Pons (tissue), 1 donor: ENCODE measurements at regions not wholly inside any gene's neighbourhood (a gene's known extent, or its start where the extent isn't known, plus 50 kb on each side); places are given as distances from the start of the nearest gene placed in this dataset.
"Not testable (repeated sequence)": the region's sequence is repeated elsewhere in the genome, so short reads cannot be mapped to it uniquely, and the experiment has no call there.

Experiments
- DNase-seq: peaks from one replicate; pipeline ENCODE4 v3.0.0-alpha.2; 2016; ENCODE audit warnings: low spot score

DNA sequence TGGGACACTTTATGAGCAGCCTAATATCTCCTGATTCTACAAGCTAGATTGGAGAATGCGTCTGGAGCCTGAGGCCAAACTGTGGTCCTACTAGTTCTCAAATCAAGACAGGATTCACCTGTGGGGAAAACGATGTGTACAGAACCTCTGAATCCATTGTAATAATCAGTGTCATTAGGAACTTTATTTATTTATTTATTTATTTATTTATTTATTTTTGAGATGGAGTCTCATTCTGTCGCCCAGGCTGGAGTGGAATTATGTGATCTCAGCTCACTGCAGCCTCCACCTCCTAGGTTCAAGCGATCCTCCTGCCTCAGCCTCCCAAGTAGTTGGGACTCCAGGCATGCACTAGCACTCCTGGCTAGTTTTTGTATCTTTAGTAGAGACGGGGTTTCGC lies 52.6 kb upstream of the KIF26B start:
- DNase-seq: not testable (repeated sequence)

DNA sequence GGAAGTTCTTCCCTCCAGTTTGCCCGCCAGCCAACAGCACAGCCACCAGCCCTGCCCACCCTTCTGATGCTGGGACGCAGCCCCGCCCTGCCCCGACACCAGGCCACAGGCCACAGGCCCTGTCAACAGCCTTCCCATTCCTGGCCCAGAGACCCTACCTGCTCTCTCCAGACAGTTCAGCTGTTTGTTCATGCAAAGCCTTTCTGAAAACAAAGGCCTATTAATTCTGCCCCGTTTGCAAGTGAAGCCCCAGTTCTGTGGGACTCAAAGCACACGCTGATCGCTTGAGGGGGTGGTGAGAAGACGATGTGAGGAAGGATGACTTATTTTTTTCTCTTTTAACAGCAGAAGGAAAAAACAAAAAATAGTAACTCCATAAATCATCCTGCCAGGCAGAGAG lies 55.4 kb upstream of the KIF26B start:
- peak; percentile 76 for DNase-seq

DNA sequence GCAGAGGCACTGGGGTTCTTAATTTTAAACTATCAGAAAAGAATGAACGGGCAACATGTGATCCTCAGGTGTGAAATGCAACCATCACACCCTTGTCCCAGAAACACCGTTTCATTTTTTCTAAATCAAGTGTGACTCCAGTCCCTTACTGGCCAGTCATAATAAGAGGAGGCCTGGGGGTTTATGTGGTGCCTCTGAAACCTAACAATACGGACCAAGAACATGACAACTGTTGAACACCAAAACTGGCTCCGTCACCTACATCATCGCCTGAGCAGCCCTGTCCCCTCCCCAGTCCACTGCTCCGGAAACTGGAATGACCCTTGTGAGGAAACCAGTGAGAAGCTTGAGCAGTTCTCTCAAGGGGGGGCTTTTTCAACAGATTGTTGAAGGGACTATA lies 55.9 kb upstream of the KIF26B start:
- DNase-seq: no peak

DNA sequence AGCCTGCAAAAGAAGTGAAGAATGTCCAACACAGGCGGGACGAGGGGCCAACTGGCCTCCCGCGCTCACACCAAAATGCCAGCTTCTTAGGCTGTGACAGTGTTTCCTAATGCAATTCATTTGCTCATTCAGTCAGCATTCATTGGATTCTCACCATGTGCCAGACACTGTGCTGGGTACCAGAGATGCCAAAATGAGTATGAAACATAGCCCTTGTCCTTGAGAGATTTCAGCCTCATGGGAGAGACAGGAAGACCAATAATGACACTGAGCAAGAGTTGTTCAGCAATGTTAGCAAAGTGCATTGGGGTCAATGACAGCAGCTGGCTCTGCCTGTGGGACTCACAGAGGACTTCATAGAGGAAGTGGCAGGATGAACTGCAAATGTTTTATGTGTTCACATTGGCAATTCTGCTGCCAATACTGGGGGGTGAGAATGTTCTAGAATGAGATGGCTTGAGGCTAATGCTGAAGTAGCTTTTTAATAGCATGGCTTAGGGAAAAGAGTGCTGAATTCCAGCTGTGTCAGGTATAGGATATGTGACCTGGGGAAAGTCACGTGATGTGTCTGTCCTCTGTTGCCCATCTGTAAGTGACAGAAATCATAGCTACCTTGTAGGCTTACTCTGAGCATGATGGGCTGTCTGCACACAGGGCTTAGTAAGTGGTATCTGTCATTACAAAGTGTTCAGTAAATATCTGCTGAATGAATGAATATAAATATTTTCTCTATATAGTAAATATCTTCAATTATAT lies 58.3 kb upstream of the KIF26B start:
- peak; percentile 77 for DNase-seq

DNA sequence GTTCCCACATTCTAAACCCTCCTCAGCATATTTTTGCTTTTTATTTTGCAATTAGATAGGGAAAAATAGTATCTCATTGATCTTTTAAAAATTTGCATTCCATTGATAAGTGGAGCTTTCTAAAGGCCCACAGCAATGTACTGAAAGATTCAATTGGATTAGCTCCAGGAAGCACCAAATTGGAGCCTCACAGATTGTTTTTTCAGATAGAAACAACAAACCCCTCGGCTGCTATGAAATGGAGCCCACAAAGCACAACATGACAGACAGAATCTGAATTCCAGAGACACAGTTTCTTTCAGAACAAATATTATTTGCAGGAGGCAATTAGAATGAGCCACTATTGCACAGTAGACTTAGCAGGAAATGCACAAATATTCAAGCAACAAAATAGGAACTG lies 58.9 kb upstream of the KIF26B start:
- DNase-seq: no peak

DNA sequence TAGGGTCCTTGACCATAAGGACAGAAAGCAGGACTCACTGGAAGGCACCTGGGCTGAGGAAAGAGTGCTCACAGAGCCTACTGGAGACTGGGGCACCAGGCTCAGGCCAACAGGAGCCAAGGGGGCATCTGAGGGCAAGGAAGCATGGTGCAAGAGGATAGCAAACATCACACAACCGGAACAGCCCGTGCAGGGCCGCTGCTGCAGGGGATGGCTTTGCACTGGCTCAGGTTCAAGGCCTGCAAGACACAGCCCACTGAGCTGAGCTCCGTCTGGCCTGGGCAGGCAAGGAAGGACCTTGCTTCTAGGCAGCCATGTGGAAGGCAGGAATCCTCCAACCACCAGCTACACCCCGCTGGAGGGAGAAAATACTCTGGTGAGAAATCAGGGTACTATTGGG lies 59.8 kb upstream of the KIF26B start:
- no peak for DNase-seq

DNA sequence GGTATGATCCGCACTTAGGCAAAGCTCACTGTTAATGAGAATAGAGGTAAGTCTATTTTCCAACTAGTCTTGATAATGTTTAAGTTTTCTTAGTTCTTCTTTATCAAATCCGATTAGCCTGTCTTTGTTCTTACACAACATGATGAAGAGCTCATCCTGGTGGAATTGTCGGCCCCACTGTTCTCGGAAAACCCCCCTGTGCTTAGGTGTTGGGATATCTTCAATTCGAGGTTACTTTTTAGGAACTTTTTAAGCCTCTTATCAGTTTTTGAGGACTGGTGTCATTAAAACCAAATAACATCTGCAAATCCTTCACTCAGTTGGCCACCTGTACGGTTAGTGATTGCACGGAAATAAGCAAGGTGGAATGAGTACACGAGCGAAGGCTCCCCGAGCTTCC lies 60.7 kb upstream of the KIF26B start:
- DNase-seq: no peak

DNA sequence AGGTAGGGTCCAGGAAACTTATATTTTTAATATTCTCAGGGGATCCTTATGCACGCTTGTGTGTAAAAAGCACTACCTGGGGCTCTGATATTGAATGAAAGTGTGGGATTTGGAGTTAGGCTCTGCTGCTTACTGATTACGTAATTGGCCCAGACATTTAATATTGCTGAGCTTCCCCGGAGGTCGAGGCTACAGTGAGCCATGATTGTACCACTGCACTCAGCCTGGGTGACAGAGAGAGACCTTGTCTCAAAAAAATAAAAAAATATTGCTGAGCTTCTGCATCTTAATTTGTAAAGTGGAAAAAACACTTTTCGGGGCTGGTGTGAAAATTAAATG lies 62.2 kb upstream of the KIF26B start:
- no peak for DNase-seq

DNA sequence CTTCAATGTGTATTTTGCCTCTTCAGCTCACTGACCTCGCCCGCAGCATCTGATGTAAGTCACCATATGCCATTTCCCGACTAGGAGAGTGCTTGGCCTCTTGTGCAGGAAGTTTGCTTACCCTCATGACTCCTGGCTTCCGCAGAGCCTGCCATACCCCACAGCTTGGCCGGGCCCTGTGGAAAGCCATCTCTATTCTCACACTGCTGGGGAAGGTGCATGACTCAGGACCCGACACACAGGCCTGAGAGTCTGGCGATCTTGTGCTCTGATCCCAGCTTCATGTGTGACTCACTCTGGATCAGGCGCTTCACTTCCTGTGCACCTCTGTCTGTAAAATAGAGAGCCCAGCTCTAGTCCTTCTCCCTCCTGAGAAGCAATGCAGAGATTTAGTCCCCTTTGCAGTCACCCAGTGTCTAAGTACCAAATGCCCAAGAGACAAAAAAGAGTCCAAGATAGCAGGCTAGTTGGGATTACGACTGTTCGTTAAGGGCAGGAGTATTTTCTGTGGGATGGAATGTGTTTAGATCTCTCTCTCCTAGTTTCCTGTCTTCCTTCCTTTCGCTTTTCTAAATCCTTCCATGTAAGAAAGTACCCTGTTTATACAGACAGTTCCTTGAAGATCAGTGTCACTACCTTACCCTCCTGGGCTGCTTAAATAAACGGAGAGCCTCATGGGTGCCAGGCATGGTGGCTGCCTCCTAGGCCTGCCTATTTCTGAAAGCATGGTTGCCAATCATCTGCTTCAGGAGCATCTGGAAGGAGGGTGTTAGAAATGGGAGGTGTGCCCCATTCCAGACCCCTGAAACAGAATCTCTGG lies 62.8 kb upstream of the KIF26B start:
- no peak for DNase-seq

DNA sequence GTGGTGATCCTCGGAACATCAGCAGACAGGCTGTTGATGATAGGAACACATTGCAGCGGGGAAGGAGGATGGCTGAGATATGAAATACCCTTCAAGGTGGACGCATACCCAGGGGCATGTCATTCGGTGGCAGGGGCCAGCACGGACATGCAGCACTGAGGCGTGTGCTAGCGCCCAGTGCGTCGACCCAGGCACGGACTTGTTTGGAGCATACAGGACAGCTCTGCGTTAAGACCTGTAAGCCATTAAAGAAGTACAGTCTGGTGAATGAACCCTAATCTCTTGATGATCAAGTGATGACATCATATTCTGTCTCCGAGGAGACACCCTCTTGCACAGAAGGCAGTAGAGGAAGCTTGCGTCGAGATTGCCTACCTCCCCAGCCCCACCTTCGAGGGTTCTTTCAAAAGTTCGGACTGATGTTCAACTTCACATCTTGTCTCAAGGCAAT lies 63.6 kb upstream of the KIF26B start:
- no peak for DNase-seq

DNA sequence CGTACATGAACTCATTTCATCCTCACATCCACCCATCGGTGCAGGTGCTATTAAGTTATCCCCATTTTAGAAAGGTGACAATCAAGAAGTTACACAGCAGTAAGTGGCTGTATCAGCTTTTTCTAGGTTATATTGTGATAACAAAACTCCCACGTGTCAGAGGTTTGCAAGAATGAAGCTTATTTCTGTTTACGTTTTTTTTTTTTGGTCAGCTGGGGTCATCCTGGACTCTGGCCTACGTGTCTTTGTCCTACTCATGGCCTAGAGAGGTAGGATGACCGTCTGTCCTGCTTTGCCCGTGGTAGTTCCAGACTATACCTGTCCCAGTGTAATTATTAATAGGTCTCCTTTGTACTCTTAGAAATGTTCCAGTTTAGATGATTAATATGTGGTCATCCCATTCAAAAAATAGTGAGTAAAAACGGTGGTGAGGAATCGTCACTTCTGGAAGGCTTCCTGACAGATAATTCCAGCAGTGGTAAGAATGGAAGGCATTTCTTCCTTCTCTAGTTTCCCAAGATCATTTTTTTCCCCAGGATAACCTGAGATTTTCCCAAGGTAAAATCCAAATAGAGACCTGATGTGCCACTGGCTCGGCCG lies 64.2 kb upstream of the KIF26B start:
- DNase-seq: no peak

DNA sequence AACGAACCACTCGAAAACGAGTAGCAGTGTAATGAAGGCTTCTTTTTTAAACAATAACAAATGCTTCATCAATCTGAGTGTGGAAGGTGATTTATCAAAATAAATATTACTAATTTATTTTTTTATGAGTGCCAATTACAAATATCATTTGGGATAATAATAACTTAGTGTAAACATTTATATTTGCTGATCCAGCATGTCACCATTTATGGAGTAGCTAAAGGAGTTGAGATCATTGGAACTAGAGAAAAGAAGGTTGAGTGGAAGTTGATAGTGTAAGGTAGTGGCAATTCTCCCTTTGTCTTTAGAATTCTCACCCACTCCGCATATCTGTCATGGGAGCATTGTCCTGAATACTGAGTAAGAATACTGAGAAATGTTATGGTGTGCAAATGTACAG lies 67.1 kb upstream of the KIF26B start:
- DNase-seq: no peak

DNA sequence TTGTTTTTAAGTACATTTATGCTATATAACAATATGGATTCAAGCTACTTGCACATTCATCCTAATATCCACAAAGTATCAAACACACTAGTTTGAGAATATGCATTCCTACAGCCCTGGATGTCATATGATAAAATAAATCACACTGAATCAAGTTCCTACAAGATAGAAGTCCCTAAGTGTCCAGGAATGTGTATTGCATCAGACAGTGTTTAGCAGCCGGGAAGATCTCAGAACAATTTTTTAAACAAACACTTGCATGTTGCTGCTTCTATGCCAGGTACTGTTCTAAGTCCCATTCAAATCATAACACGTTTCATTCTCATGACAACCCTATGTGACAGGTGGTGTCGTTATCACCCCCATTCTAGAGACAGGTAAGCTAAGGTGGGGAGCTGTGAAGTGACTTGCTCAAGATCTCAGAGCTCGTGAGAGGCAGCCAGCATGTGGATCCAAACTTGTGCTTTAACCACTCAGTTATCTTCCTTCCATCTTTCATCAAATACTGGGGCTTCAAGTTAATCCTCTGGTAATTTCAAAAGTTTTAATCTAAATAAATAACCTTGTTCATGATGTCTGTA lies 68.3 kb upstream of the KIF26B start:
- no peak for DNase-seq

DNA sequence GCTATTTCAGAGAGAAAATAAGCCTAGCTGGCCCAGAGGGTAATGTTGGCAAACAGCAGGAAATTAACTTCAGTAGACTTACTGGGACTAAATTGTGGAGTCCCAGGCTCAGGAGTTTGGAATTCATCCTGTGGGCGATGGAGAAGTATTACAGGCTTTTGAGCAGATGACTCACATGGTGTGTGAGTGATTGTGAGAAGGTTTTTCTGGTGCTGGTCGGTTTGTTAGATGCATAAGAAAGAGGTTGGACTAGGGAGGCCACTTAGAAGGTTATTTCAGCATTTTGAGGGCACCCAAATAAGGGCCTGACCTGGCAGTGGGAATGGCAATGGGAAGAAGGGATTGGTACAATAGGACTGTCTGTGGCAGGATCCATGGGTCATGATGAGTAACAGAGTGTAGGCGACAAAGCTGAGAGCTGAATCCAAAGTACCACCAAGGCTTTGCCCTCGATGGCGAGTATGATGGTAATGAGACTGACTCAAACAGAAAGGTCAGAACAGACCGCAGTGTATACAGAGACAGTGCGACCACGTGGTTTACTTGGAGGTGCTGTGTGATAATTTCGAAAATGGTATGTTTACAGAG lies 69.2 kb upstream of the KIF26B start:
- DNase-seq: no peak

DNA sequence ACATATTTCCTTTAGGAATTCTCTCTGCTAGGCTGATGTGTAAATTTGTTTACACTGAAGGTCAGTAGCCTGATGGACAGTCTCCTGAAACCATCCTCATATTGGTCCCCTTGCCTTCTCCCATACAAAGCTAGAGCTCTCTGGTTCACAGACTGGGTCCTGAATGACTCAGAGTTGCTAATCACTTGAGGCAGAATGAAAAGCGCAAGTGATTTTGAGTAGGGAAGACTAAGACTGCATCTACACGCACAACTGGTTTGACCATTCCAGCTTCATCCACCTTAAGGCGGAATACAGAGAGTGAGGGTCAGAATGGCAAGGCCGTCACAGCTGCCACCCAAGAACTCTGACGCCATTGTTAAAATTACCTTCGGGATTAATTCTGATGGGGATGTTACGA lies 70.2 kb upstream of the KIF26B start:
- no peak for DNase-seq

DNA sequence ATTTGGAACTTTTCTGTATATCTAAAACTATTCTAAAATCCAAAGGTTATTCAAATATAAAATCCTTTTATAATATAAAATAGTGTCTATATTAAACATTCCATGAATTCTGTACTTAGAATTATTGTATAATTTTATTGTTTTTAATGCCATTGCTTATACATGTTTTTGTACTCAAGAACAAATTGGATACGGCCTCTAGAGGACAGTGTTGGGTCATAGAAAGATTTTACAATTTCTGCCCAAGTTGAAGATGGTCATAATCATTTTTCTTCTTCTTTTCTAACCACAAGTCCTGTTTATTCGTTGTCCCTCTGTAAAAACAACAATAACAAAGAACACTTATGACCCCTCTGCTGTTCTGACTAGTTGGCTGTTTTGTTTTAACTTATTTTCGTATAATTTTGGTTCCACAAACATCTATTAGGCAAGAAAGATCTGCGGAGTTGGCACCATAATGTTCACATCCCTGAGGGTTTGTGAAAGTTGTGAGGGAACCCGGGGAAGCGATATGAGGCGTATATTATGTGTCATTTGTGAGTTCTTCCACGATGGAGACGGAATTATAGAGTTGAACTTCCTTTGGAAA lies 75.7 kb upstream of the KIF26B start:
- peak; percentile 64 for DNase-seq

DNA sequence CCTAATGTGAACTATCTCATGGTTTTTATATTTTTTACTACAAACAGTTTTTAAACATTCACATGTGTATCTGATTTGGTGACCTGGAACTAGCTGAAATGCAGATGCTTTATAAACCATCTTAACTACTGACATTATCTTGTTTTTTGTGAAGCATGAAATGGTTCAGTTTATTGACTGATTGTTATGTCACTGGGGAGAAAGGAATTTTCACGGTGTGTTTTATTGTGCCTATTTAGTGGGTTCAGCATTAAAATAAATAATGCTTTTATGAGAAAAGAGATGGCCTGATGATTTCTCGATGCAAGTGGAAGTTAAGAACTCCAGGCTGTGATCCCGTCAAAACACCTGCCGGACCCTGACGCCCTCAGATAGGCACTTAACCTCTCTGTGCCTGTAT lies 79.9 kb upstream of the KIF26B start:
- DNase-seq: no peak

DNA sequence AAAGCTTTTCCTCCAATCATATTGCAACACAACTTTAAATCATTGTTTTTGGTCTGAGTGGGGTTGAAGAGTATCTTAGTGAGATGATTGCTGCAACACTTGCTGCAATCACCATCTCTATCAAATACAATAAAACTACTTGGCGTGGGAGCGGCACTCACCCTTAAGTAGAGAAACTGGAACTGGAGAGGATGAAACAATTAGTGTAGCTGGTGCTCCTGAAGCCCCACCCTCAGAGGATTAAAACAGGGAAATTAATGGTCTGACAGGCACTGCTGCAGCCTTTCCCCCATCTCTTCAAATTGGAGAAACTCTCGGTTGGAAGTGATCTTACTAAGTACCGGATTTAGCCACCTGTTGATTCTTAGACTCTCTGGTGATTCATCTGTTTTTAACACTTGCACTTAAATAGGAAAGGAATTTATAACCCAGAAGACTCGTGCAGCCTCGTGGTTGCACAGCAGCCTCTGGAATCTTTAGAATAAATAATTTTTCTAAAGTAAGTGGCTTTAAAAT lies 80.5 kb upstream of the KIF26B start:
- DNase-seq: no peak

DNA sequence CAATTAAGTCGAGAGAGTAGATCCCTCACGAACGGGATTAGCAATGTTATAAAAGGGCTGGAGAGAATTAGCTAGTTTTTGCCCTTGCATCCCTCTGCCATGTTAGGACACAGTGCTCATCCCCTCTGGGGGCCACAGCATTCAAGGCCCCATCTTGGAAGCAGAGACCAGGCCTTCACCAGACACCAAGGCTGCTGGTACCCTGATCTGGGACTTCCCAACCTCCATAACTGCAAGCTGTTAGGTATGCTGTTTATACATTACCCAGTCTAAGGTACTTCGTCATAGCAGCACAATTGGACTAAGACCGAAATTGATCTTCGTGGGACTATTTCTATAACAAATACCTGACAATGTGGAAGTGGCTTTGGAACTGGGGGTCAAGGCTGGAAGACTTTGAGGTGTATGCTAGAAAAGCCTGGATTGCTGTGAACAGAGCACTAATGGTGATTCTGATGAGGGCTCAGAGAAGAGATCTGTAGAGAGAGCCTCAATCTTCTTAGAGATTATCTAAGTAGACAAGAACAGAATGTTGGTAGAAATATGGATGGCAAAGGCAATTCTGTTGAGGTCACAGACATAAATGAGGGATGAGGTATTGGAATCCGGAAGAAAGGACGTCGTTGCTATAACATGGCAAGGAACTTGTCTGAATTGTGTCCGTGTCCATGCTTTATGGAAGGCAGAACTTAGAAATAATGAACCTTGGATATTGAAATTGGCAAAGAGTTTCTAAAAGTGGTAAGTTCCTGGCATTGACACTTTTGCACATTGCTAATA lies 83.8 kb upstream of the KIF26B start:
- no peak for DNase-seq

DNA sequence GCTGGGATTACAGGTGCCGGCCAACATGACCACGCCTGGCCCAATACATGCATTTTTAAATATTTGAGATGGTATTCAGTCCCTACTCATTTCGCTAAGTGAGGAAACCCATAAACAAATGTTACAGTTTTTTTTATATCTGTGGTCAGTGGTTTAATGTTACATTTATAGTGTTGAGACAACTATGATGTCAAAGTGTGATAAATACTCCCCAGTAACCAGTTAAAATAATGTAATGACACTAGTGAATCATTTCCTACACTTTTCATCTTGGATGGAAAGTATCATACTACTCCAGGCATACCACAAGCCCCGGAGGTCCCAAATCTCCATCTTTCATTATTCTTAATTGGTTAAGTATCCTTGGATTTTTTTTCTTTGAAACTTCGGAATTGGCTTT lies 87.5 kb upstream of the KIF26B start:
- no peak for DNase-seq

DNA sequence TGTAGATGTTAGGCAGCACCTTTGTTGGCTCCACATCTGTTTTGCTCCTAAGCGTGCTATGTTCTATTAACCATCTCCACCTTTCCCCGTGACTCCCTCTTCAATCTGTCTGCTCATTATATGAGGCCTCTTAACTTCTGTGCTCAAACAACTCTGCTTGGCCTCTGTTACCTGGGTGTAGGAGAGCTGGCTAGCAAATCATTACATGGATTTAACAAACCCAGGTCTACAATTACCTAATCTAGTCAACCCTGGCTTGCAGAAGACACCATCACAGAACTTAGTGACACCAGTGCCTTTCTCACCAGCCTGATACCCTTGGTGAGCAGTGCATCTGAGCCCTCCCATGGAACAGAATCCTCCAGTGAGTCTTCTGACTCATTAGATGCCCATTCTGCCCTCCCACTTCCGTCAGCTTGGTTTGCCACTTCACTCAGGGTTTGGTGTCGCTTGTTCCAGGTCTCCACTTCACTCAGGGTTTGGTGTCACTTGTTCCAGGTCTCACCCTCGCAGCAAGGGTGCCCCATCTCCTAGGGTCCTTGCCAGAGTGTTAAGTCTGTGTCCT lies 92.0 kb upstream of the KIF26B start:
- DNase-seq: no peak
